ENCODE measurements at regions not wholly inside any gene's neighbourhood (a gene's known extent, or its start where the extent isn't known, plus 50 kb on each side); places are given as distances from the start of the nearest gene placed in this dataset.

GRCh38 chr12:4830556-4831210, 79.0 kb upstream of the KCNA1 start:
- TF ChIP-seq CTCF (conservative IDR thresholded peaks at IDR 0.05; ENCODE audit: low read length) = no peak
- no peak for TF ChIP-seq EZH2phosphoT487 (IDR thresholded peaks at IDR 0.05; ENCODE audit: borderline replicate concordance, low read depth, low read length)

Measured in OCI-LY7 (cell line).